ENCODE measurements at regions not wholly inside any gene's neighbourhood (a gene's known extent, or its start where the extent isn't known, plus 50 kb on each side); places are given as distances from the start of the nearest gene placed in this dataset.

- TF ChIP-seq EZH2 (IDR thresholded peaks at IDR 0.05; ENCODE audit: low read length) (no peak), CTCF (optimal IDR thresholded peaks at IDR 0.05 in 1 of 3, IDR thresholded peaks at IDR 0.05 in 1 of 3, conservative IDR thresholded peaks at IDR 0.05 in 1 of 3; ENCODE audit: extremely low read depth in 1 of 3, insufficient read depth in 2 of 3, low read length in 3 of 3) (no peak)
Observed at GRCh38 chr18:7512348-7512747, 54.8 kb upstream of the PTPRM start.

Data from keratinocyte (primary cell).